Left hindlimb (tissue), 1 donor: ENCODE measurements at regions not wholly inside any gene's neighbourhood (a gene's known extent, or its start where the extent isn't known, plus 50 kb on each side); places are given as distances from the start of the nearest gene placed in this dataset.

Experiments used
- DNase-seq: peaks from one replicate; pipeline ENCODE4 v3.0.0-alpha.2; 2018

- DNase-seq, result no peak
Observed at GRCh38 chr9:91073049-91073810, 271.6 kb downstream of the SYK start.

- DNase-seq, result no peak
Observed at GRCh38 chr9:91073811-91074771, 272.5 kb downstream of the SYK start.

- DNase-seq, result no peak
Observed at GRCh38 chr9:91074866-91075265, 273.2 kb downstream of the SYK start.

- DNase-seq, result no peak
Observed at GRCh38 chr9:91075279-91075678, 273.7 kb downstream of the SYK start.

- DNase-seq, result no peak
Observed at GRCh38 chr9:91077624-91078368, 276.2 kb downstream of the SYK start.

GRCh38 chr9:91078369-91078695 lies 276.7 kb downstream of the SYK start:
- DNase-seq, result no peak

GRCh38 chr9:91082731-91083130 lies 279.0 kb downstream of the AUH start:
- DNase-seq, result no peak

GRCh38 chr9:91084896-91085516 lies 276.7 kb downstream of the AUH start:
- no peak for DNase-seq

GRCh38 chr9:91085517-91086291 lies 276.0 kb downstream of the AUH start:
- no peak for DNase-seq

- DNase-seq, result no peak
Observed at GRCh38 chr9:91086657-91087461, 274.9 kb downstream of the AUH start.

- no peak for DNase-seq
Observed at GRCh38 chr9:91087462-91087759, 274.3 kb downstream of the AUH start.

GRCh38 chr9:91089405-91090129 lies 272.2 kb downstream of the AUH start:
- DNase-seq, result no peak

GRCh38 chr9:91090130-91090410 lies 271.6 kb downstream of the AUH start:
- DNase-seq, result no peak

GRCh38 chr9:91092214-91092613 lies 269.5 kb downstream of the AUH start:
- DNase-seq, result no peak

- no peak for DNase-seq
Observed at GRCh38 chr9:91094324-91095088, 267.2 kb downstream of the AUH start.

- no peak for DNase-seq
Observed at GRCh38 chr9:91098203-91098850, 263.4 kb downstream of the AUH start.

GRCh38 chr9:91099436-91099835 lies 262.3 kb downstream of the AUH start:
- DNase-seq, result no peak

GRCh38 chr9:91100878-91101450 lies 260.8 kb downstream of the AUH start:
- no peak for DNase-seq

GRCh38 chr9:91101611-91102168 lies 260.0 kb downstream of the AUH start:
- DNase-seq, result no peak
